ENCODE measurements at regions not wholly inside any gene's neighbourhood (a gene's known extent, or its start where the extent isn't known, plus 50 kb on each side); places are given as distances from the start of the nearest gene placed in this dataset.

GRCh38 chr11:33953289-33953688, 61.4 kb upstream of the LMO2 start (continued):
- peak; percentile 34; the same call in 1 of the 2 replicates for TF ChIP-seq MGA (IDR thresholded peaks at IDR 0.05)
- no peak for TF ChIP-seq MEF2A (IDR thresholded peaks at IDR 0.05; ENCODE audit: control insufficient read depth, low read depth, low read length)

Measured in K562 (cell line).